BE2C (cell line): ENCODE measurements at regions not wholly inside any gene's neighbourhood (a gene's known extent, or its start where the extent isn't known, plus 50 kb on each side); places are given as distances from the start of the nearest gene placed in this dataset.

Experiments used
- DNase-seq: peaks from one replicate; pipeline ENCODE4 v3.0.0-alpha.2; 2020
- H3K27me3 ChIP-seq: fragments of 250-450 bp; sonication (Bioruptor Pico); 2 replicates; pipeline ENCODE4 v1.5.1; 2020; ENCODE audit warnings: mild to moderate bottlenecking
- H3K36me3 ChIP-seq: fragments of 250-450 bp; sonication (Bioruptor Pico); 2 replicates; pipeline ENCODE4 v1.5.1; 2020; ENCODE audit warnings: mild to moderate bottlenecking
- H3K4me1 ChIP-seq: fragments of 250-450 bp; sonication (Bioruptor Pico); 2 replicates; pipeline ENCODE4 v1.5.1; 2020
- H3K4me3 ChIP-seq: 2 replicates; pipeline ENCODE4 v1.5.1; 2011; ENCODE audit warnings: low read depth, low read length
- H3K9me3 ChIP-seq: fragments of 250-450 bp; sonication (Bioruptor Pico); 2 replicates; pipeline ENCODE4 v1.5.1; 2020
- TF ChIP-seq, protein P1 (sequence below): IDR thresholded peaks from 2 replicates; pipeline ENCODE4 v1.5.1; 2012; ENCODE audit warnings: mild to moderate bottlenecking, low read depth, low read length

- DNase-seq = no peak
- Histone ChIP-seq H3K27me3 (no peaks in the 10 kb centered on the region; the same call in 1 of the 2 replicates), H3K9me3 (no peaks in the 10 kb centered on the region), H3K4me3 (no peak overlapping the region), H3K4me1 (peaks cover 13% of the 10 kb centered on the region), H3K36me3 (no peaks in the 10 kb centered on the region)
- TF ChIP-seq, protein P1, sequence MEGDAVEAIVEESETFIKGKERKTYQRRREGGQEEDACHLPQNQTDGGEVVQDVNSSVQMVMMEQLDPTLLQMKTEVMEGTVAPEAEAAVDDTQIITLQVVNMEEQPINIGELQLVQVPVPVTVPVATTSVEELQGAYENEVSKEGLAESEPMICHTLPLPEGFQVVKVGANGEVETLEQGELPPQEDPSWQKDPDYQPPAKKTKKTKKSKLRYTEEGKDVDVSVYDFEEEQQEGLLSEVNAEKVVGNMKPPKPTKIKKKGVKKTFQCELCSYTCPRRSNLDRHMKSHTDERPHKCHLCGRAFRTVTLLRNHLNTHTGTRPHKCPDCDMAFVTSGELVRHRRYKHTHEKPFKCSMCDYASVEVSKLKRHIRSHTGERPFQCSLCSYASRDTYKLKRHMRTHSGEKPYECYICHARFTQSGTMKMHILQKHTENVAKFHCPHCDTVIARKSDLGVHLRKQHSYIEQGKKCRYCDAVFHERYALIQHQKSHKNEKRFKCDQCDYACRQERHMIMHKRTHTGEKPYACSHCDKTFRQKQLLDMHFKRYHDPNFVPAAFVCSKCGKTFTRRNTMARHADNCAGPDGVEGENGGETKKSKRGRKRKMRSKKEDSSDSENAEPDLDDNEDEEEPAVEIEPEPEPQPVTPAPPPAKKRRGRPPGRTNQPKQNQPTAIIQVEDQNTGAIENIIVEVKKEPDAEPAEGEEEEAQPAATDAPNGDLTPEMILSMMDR = peak; percentile 65
Observed at GRCh38 chr4:18934197-18934596, 912.6 kb upstream of the LCORL start.

- no peaks in the 10 kb centered on the region for H3K9me3 ChIP-seq
Observed at GRCh38 chr4:18932730-18933339, 911.3 kb upstream of the LCORL start.

GRCh38 chr4:18931643-18932377, 910.3 kb upstream of the LCORL start:
- DNase-seq = no peak
- Histone ChIP-seq H3K9me3 (no peaks in the 10 kb centered on the region), H3K4me1 (peaks cover 13% of the 10 kb centered on the region), H3K27me3 (no peaks in the 10 kb centered on the region), H3K4me3 (no peak overlapping the region), H3K36me3 (no peaks in the 10 kb centered on the region)
- TF ChIP-seq, protein P1 = no peak

More at GRCh38 chr4:18932730-18933339, 911.3 kb upstream of the LCORL start:
- TF ChIP-seq, protein P1 = no peak
- no peaks in the 10 kb centered on the region for H3K36me3 ChIP-seq
- H3K27me3 ChIP-seq = no peaks in the 10 kb centered on the region; the same call in 1 of the 2 replicates
- no peak overlapping the region for H3K4me3 ChIP-seq
- no peak for DNase-seq
- peaks cover 13% of the 10 kb centered on the region for H3K4me1 ChIP-seq

GRCh38 chr4:18930487-18930886, 908.9 kb upstream of the LCORL start:
- DNase-seq = no peak
- Histone ChIP-seq H3K27me3 (no peaks in the 10 kb centered on the region), H3K4me1 (peaks cover 13% of the 10 kb centered on the region), H3K4me3 (no peak overlapping the region), H3K36me3 (no peaks in the 10 kb centered on the region), H3K9me3 (no peaks in the 10 kb centered on the region)
- TF ChIP-seq, protein P1 = no peak

DNA sequence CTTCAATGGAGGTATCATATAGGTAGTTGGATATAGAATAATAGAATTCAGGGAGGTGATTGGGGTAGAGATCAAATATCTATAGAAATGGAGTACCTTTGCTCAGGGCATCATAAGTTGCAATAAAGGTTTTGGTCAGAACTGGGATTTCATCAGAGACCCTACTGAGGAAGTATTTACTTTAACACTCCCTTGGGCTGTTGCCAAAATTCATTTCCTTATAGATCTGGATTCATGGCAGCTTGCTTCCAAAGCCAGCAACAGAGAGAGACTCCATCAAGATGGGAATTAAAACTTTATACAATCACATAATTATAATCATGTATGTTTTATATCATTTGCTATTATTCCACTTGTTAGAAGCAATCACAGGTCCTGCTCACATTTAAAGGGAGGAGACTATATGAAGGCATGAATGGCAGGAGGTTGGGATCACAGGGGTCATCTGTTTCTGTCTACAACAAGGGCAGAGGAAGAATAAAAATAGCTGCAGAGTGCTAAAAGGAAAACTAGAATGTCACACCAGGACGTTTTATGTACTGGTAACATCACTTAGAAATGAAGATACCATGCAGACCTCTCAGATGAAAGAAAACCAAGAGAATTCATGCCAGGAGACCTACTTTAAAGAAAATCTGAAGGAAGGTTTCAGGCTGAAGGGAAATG, 902.1 kb upstream of the LCORL start:
- no peaks in the 10 kb centered on the region for H3K9me3 ChIP-seq
- no peak for DNase-seq
- no peak overlapping the region for H3K4me3 ChIP-seq
- H3K27me3 ChIP-seq = no peaks in the 10 kb centered on the region
- H3K36me3 ChIP-seq = no peaks in the 10 kb centered on the region
- no peaks in the 10 kb centered on the region; the same call in none of the 2 replicates for H3K4me1 ChIP-seq
- TF ChIP-seq, protein P1 = no peak
